ENCODE measurements at regions not wholly inside any gene's neighbourhood (a gene's known extent, or its start where the extent isn't known, plus 50 kb on each side); places are given as distances from the start of the nearest gene placed in this dataset.

DNA sequence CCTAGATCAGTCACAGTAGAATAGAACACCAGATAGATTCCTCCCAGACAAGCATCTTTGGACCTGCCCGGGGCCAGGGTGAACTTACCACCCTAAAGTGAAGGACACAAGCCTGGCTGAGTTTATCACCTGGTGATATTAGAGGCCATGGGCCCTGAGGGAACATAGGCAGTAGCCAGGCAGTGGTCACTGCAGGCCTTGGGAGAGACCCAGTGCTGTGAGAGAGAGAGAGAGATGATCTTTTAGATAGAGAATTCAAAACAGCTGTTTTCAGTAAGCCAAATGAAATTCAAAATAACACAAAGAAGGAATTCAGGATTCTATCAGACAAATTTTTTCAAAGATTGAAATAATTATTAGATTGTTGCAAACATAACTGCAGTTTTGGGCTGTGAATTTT, 1679.9 kb downstream of the EFNB2 start:
- Histone ChIP-seq H3K36me3 (ENCODE audit: control insufficient read depth, insufficient read depth, low read length) (no peaks in the 10 kb centered on the region), H3K27me3 (ENCODE audit: control insufficient read depth, insufficient read depth, low read length) (no peaks in the 10 kb centered on the region), H3K4me3 (ENCODE audit: low read depth, low read length) (no peak overlapping the region)
- no peak for FAIRE-seq
- TF ChIP-seq, protein P1, sequence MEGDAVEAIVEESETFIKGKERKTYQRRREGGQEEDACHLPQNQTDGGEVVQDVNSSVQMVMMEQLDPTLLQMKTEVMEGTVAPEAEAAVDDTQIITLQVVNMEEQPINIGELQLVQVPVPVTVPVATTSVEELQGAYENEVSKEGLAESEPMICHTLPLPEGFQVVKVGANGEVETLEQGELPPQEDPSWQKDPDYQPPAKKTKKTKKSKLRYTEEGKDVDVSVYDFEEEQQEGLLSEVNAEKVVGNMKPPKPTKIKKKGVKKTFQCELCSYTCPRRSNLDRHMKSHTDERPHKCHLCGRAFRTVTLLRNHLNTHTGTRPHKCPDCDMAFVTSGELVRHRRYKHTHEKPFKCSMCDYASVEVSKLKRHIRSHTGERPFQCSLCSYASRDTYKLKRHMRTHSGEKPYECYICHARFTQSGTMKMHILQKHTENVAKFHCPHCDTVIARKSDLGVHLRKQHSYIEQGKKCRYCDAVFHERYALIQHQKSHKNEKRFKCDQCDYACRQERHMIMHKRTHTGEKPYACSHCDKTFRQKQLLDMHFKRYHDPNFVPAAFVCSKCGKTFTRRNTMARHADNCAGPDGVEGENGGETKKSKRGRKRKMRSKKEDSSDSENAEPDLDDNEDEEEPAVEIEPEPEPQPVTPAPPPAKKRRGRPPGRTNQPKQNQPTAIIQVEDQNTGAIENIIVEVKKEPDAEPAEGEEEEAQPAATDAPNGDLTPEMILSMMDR (IDR thresholded peaks at IDR 0.05; ENCODE audit: insufficient read depth, low read length, severe bottlenecking) = no peak
- no peak for DNase-seq (ENCODE audit: low read depth)

DNA sequence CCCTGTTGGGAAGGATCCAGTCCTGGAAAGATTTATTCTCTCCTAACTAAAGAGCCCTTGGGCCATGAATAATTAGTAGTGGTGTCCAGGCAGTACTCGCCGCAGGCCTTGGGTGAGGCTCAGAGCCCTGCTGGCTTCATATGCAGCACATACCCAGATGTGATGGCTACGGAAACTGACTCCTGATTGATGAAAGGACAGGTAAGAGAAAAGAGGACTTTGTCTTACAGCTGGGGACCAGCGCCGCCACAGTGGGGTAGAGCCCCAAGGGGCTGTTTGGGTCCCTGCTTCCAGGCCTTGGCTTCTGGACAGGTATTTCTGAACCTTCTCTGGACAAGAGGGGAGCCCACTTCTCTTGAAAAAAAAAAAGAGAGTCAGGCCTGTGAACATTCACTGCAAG, 1680.8 kb downstream of the EFNB2 start:
- no peaks in the 10 kb centered on the region for H3K27me3 ChIP-seq (ENCODE audit: control insufficient read depth, insufficient read depth, low read length)
- no peak overlapping the region for H3K4me3 ChIP-seq (ENCODE audit: low read depth, low read length)
- no peak for FAIRE-seq
- no peaks in the 10 kb centered on the region for H3K36me3 ChIP-seq (ENCODE audit: control insufficient read depth, insufficient read depth, low read length)
- TF ChIP-seq, protein P1 (IDR thresholded peaks at IDR 0.05; ENCODE audit: insufficient read depth, low read length, severe bottlenecking) = no peak
- DNase-seq (ENCODE audit: low read depth) = no peak

DNA sequence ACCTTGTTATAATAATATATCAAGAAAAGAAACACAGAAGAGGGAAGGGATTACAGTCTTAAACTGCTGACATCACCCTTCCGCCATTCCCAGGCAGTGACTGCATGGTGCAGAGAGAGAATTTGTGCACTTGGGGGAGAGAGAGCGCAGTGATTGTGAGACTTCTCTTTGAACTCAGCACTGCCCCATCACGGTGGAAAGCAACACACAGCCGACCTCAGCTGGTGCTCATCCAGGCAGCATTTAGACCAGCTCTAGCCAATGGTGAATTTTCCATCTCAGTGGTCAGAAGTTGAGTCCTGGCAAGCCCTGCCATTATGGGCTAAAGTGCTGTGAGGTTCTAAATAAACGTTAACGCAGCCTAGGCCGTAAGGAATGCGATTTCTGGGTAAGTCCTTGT, 1681.5 kb downstream of the EFNB2 start:
- TF ChIP-seq, protein P1 (IDR thresholded peaks at IDR 0.05; ENCODE audit: insufficient read depth, low read length, severe bottlenecking) = no peak
- H3K4me3 ChIP-seq (ENCODE audit: low read depth, low read length) = no peak overlapping the region
- DNase-seq (ENCODE audit: low read depth) (no peak), FAIRE-seq (no peak)
- H3K36me3 ChIP-seq (ENCODE audit: control insufficient read depth, insufficient read depth, low read length) = no peaks in the 10 kb centered on the region
- H3K27me3 ChIP-seq (ENCODE audit: control insufficient read depth, insufficient read depth, low read length) = no peaks in the 10 kb centered on the region

DNA sequence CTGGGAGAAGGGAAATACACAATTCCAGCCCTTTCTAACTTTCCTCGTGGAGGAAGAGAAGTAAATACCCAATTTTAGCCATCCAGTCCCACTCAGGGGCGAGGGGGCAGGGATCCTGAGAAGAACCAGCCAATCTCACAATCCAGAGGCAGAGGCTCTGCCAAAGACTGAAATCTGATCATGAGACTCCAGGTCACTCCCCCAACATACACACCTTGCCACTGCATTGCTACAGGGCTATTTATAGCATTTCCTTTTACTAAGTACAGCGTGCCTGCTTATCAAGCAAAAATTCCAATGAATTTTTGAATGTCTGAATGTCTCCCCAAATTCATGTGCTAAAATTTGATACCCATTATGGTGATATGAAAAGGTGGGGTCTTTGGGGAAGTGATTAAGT, 1687.5 kb downstream of the EFNB2 start:
- TF ChIP-seq, protein P1 (IDR thresholded peaks at IDR 0.05; ENCODE audit: insufficient read depth, low read length, severe bottlenecking) = no peak
- H3K36me3 ChIP-seq (ENCODE audit: control insufficient read depth, insufficient read depth, low read length) = no peaks in the 10 kb centered on the region
- no peak overlapping the region for H3K4me3 ChIP-seq (ENCODE audit: low read depth, low read length)
- DNase-seq (ENCODE audit: low read depth) (peak; percentile 32), FAIRE-seq (no peak)
- H3K27me3 ChIP-seq (ENCODE audit: control insufficient read depth, insufficient read depth, low read length) = no peaks in the 10 kb centered on the region

DNA sequence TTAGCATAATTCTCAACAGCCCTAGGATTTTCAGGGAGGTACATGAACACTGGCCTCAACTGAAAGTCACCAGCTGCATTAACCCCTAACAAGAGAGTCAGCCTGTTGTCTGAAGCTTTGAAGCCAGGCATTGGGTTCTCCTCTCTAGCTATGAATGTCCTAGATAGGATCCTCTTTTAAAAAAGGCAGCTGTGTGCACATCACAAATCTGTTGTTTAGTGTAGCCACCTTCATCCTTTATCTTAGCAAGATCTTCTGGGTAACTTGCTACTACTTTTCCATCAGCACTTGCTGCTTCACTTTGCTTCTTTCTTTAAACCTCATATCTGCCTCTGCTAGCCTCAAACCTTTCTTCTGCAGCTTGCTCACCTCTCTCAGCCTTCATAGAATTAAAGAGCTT, 1692.1 kb downstream of the EFNB2 start:
- no peaks in the 10 kb centered on the region for H3K27me3 ChIP-seq (ENCODE audit: control insufficient read depth, insufficient read depth, low read length)
- no peak overlapping the region for H3K4me3 ChIP-seq (ENCODE audit: low read depth, low read length)
- DNase-seq (ENCODE audit: low read depth) (no peak), FAIRE-seq (no peak)
- TF ChIP-seq, protein P1 (IDR thresholded peaks at IDR 0.05; ENCODE audit: insufficient read depth, low read length, severe bottlenecking) = no peak
- H3K36me3 ChIP-seq (ENCODE audit: control insufficient read depth, insufficient read depth, low read length) = no peaks in the 10 kb centered on the region

DNA sequence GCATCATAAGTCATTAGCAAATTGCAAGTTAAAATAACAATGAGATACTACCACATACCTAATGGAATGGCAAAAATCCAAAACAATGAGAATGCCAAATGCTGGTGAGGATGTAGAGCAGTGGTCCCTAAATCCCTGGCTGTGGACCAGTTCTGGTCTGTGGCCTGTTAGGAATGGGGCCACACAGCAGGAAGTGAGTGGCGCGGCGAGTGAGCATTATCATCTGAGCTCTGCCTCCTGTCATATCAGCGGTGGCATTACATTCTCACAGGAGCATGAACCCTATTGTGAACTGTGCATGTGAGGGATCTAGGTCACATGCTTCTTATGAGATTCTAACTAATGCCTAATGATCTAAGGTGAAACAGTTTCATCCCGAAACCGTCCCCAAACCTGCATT, 1694.4 kb downstream of the EFNB2 start:
- FAIRE-seq (no peak), DNase-seq (ENCODE audit: low read depth) (no peak)
- TF ChIP-seq, protein P1 (IDR thresholded peaks at IDR 0.05; ENCODE audit: insufficient read depth, low read length, severe bottlenecking) = no peak
- Histone ChIP-seq H3K27me3 (ENCODE audit: control insufficient read depth, insufficient read depth, low read length) (no peaks in the 10 kb centered on the region), H3K36me3 (ENCODE audit: control insufficient read depth, insufficient read depth, low read length) (no peaks in the 10 kb centered on the region), H3K4me3 (ENCODE audit: low read depth, low read length) (no peak overlapping the region)
